CD4-positive, CD25-positive, alpha-beta regulatory T cell (primary cell): ENCODE measurements at regions not wholly inside any gene's neighbourhood (a gene's known extent, or its start where the extent isn't known, plus 50 kb on each side); places are given as distances from the start of the nearest gene placed in this dataset.

Experiments used
- ATAC-seq, 2 donors: fragments of 150-1000 bp; cut with Tn5 transposase; one replicate each; pipeline ENCODE4 v1.10.0; 2021; ENCODE audit warnings: low read depth in 2 of 2, moderate number of reproducible peaks in 2 of 2, moderate library complexity in 1 of 2
- DNase-seq, 3 donors: peaks; one replicate each; pipeline versions ENCODE4 v3.0.0 to v3.0.0-alpha.2; 2012 to 2022; ENCODE audit warnings: mixed read lengths in 1 of 3
- H3K27ac ChIP-seq: one replicate; pipeline ENCODE4 v1.7.0; 2013; ENCODE audit warnings: mild to moderate bottlenecking, low read length; ENCODE audit not compliant: insufficient read depth, poor library complexity, severe bottlenecking
- H3K27me3 ChIP-seq: one replicate; pipeline ENCODE4 v1.7.0; 2013; ENCODE audit warnings: low read length; ENCODE audit not compliant: control insufficient read depth, insufficient read depth
- H3K36me3 ChIP-seq: one replicate; pipeline ENCODE4 v1.7.0; 2013; ENCODE audit warnings: mild to moderate bottlenecking, low read length, moderate library complexity; ENCODE audit not compliant: control insufficient read depth, insufficient read depth
- H3K4me1 ChIP-seq: 2 replicates; pipeline ENCODE4 v1.7.0; 2013; ENCODE audit warnings: mild to moderate bottlenecking, low read length; ENCODE audit not compliant: insufficient read depth, control insufficient read depth, poor library complexity, severe bottlenecking
- H3K4me3 ChIP-seq: one replicate; pipeline ENCODE4 v1.7.0; 2013; ENCODE audit warnings: low read depth, mild to moderate bottlenecking, low read length, moderate library complexity
- H3K9me3 ChIP-seq, 2 experiments: 1 replicate in 1 of 2; 2 replicates in 1 of 2; pipeline ENCODE4 v1.7.0; 2013; ENCODE audit warnings: low read length in 2 of 2, mild to moderate bottlenecking in 1 of 2, moderate library complexity in 1 of 2; ENCODE audit not compliant: control insufficient read depth in 2 of 2
- H3K27ac Mint-ChIP-seq, 3 donors: one replicate each; pipeline ENCODE4 v1.8.0; 2020 to 2022; ENCODE audit warnings: mild to moderate bottlenecking in 3 of 3, mixed read lengths in 3 of 3, moderate library complexity in 2 of 3
- H3K27me3 Mint-ChIP-seq: one replicate; pipeline ENCODE4 v1.8.0; 2022; ENCODE audit warnings: mild to moderate bottlenecking, mixed read lengths
- H3K36me3 Mint-ChIP-seq: one replicate; pipeline ENCODE4 v1.8.0; 2020; ENCODE audit warnings: mixed read lengths
- H3K4me1 Mint-ChIP-seq, 4 donors: one replicate each; pipeline ENCODE4 v1.8.0; 2020 to 2022; ENCODE audit warnings: mixed read lengths in 4 of 4, mild to moderate bottlenecking in 1 of 4
- H3K4me3 Mint-ChIP-seq, 4 donors: one replicate each; pipeline ENCODE4 v1.8.0; 2020 to 2022; ENCODE audit warnings: mild to moderate bottlenecking in 4 of 4, mixed read lengths in 4 of 4, moderate library complexity in 3 of 4
- H3K9me3 Mint-ChIP-seq, 7 donors: one replicate each; pipeline ENCODE4 v1.8.0; 2020 to 2022; ENCODE audit warnings: mixed read lengths in 7 of 7, mild to moderate bottlenecking in 3 of 7, moderate library complexity in 2 of 7

DNA sequence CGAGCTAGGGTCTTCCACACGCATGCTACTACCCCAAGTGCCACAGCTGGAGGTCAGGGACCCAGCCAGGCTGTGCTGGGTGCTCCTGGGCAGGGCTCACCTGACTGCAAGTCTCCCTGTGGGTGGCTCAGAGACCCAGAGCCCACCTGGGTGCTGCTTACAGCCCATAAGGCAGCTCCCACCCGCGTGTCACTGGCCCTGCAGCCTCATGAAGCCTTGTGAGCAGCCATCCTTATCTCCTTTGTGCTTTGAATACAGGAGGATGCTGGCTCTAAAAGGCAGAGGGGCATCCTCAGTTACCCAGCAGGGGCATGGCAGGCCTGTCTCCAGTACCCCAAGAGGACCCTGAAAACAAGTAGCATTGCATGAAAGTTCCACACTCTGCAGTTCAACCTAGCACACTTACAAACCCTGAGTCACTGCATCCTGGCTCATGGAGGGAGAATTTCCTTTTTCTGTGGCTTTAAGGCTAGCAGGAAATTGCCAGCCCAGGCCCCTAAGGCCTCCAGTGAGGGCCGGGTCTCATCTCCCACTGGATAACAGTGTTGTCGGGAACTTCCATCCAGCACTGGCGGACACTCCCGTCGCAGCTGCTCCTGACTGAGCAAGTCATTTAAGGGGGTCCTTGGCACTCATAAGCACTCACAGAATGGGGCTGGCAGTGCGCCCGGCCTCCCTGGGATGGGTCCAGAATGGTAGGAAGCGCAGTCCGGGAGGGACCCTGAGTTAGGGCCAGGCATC is 137.1 kb downstream of the RPIA start:
- Mint-ChIP-seq H3K4me1 (no peaks in the 10 kb centered on the region), H3K27ac (no peak overlapping the region), H3K36me3 (no peaks in the 10 kb centered on the region), H3K9me3 (peaks cover 0 to 3% (median 0%) of the 10 kb centered on the region in 7 donors), H3K27me3 (peaks cover 4% of the 10 kb centered on the region), H3K4me3 (no peak overlapping the region)
- ATAC-seq = no peak
- Histone ChIP-seq H3K36me3 (no peaks in the 10 kb centered on the region), H3K9me3 (no peaks in the 10 kb centered on the region), H3K4me1 (no peaks in the 10 kb centered on the region), H3K27me3 (no peaks in the 10 kb centered on the region), H3K27ac (no peak overlapping the region), H3K4me3 (no peak overlapping the region)
- no peak for DNase-seq

- Histone ChIP-seq H3K4me1 (no peaks in the 10 kb centered on the region), H3K27ac (no peak overlapping the region), H3K27me3 (no peaks in the 10 kb centered on the region), H3K36me3 (no peaks in the 10 kb centered on the region), H3K9me3 (no peaks in the 10 kb centered on the region), H3K4me3 (no peak overlapping the region)
- no peak for ATAC-seq
- Mint-ChIP-seq H3K27ac (no peak overlapping the region), H3K4me1 (no peaks in the 10 kb centered on the region), H3K36me3 (no peaks in the 10 kb centered on the region), H3K9me3 (no peaks in the 10 kb centered on the region), H3K27me3 (peaks cover 4% of the 10 kb centered on the region), H3K4me3 (no peak overlapping the region)
- no peak for DNase-seq
Measured at GRCh38 chr2:88829607-88830463, 138.4 kb downstream of the RPIA start.

DNA sequence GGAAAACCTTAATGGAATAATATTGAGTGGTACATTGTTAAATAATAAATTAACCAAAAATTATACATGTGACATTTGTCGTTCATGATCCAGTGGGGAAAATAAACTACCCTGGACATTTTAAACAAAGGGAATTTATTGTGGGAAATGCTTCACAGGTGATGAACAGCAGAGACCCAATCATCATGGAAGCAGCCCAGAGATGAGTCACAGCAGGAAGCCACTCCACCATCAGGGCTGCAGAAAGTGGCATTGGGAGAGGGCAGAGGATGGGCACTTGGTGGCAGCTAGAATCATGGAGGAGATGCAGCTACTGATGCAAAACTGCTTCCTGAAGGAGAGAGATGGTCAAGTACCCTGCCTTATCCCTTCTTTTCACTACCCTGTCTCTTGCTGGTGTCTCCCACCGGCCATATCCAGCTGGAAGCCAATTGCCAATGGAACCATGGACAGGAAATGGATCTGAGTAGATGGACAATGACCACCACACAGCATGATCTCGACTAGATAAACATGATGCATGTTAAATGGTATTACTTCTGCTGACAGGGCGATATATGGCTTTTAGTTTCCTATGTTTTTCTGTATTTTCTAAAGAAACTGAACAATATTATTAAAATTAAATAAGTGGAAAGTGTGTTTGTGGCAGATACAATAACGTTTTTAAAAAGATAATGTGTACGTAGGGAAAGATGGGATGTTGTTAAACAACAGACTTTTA is 139.8 kb downstream of the RPIA start:
- H3K27ac ChIP-seq = no peak overlapping the region
- no peaks in the 10 kb centered on the region for H3K36me3 ChIP-seq
- no peaks in the 10 kb centered on the region for H3K4me1 ChIP-seq
- no peak overlapping the region for H3K4me3 ChIP-seq
- H3K9me3 ChIP-seq = no peaks in the 10 kb centered on the region
- H3K27me3 Mint-ChIP-seq = peaks cover 4% of the 10 kb centered on the region
- H3K4me3 Mint-ChIP-seq = no peak overlapping the region
- H3K27ac Mint-ChIP-seq = no peak overlapping the region
- ATAC-seq = no peak
- no peak for DNase-seq
- no peaks in the 10 kb centered on the region for H3K36me3 Mint-ChIP-seq
- no peaks in the 10 kb centered on the region for H3K4me1 Mint-ChIP-seq
- no peaks in the 10 kb centered on the region for H3K9me3 Mint-ChIP-seq
- no peaks in the 10 kb centered on the region for H3K27me3 ChIP-seq

- no peak overlapping the region for H3K27ac ChIP-seq
- ATAC-seq (peak; percentile 30 to 39), DNase-seq (peak in 1 of 3 donors; percentile 58)
- H3K27me3 ChIP-seq = no peaks in the 10 kb centered on the region
- Mint-ChIP-seq H3K36me3 (no peaks in the 10 kb centered on the region), H3K9me3 (peaks cover 0 to 1% (median 0%) of the 10 kb centered on the region in 7 donors), H3K4me3 (no peak overlapping the region), H3K4me1 (no peaks in the 10 kb centered on the region), H3K27me3 (peaks cover 8% of the 10 kb centered on the region), H3K27ac (no peak overlapping the region)
- no peaks in the 10 kb centered on the region for H3K36me3 ChIP-seq
- H3K9me3 ChIP-seq = no peaks in the 10 kb centered on the region
- no peaks in the 10 kb centered on the region for H3K4me1 ChIP-seq
- no peak overlapping the region for H3K4me3 ChIP-seq
Measured at GRCh38 chr2:88831792-88832248, 140.3 kb downstream of the RPIA start.

- Histone ChIP-seq H3K9me3 (no peaks in the 10 kb centered on the region), H3K36me3 (no peaks in the 10 kb centered on the region), H3K27ac (no peak overlapping the region), H3K4me3 (no peak overlapping the region), H3K4me1 (no peaks in the 10 kb centered on the region), H3K27me3 (no peaks in the 10 kb centered on the region)
- H3K27me3 Mint-ChIP-seq = peaks cover 8% of the 10 kb centered on the region
- H3K27ac Mint-ChIP-seq = no peak overlapping the region
- no peak overlapping the region for H3K4me3 Mint-ChIP-seq
- ATAC-seq (peak in 1 of 2 donors; percentile 23), DNase-seq (no peak)
- peaks cover 0 to 1% (median 0%) of the 10 kb centered on the region in 7 donors for H3K9me3 Mint-ChIP-seq
- no peaks in the 10 kb centered on the region for H3K36me3 Mint-ChIP-seq
- no peaks in the 10 kb centered on the region for H3K4me1 Mint-ChIP-seq
Measured at GRCh38 chr2:88832311-88832991, 141.0 kb downstream of the RPIA start.

GRCh38 chr2:88832992-88833389 is 141.5 kb downstream of the RPIA start:
- no peak overlapping the region for H3K4me3 Mint-ChIP-seq
- no peak overlapping the region for H3K27ac Mint-ChIP-seq
- no peak for DNase-seq
- H3K27me3 ChIP-seq = no peaks in the 10 kb centered on the region
- H3K27ac ChIP-seq = no peak overlapping the region
- H3K4me1 Mint-ChIP-seq = peaks cover 0 to 1% (median 0%) of the 10 kb centered on the region in 4 donors
- H3K27me3 Mint-ChIP-seq = peaks cover 8% of the 10 kb centered on the region
- H3K36me3 Mint-ChIP-seq = no peaks in the 10 kb centered on the region
- no peaks in the 10 kb centered on the region for H3K9me3 ChIP-seq
- no peaks in the 10 kb centered on the region for H3K36me3 ChIP-seq
- H3K9me3 Mint-ChIP-seq = peaks cover 0 to 1% (median 0%) of the 10 kb centered on the region in 7 donors
- no peak for ATAC-seq
- no peak overlapping the region for H3K4me3 ChIP-seq
- no peaks in the 10 kb centered on the region for H3K4me1 ChIP-seq

DNA sequence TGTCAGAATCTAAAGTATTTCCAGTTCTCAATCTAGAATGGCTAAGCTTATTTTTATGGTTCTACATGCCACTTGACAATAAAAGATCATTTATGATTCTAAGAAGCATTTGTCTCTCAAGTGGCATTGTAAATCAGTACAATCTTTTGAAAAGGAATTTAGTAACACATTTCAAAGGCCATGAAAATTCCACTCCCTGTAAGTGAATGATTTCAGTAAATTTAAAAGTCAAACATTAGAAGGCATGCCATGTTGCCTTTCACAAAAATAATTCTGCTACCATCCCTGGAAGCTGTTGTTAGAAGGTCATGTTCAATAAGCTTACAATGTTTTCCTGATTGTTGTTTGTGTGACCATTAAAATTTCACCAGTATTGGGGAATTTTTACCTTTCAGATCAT is 142.9 kb downstream of the RPIA start:
- Mint-ChIP-seq H3K36me3 (no peaks in the 10 kb centered on the region), H3K27me3 (peaks cover 5% of the 10 kb centered on the region), H3K4me1 (peaks cover 5 to 9% (median 7%) of the 10 kb centered on the region in 4 donors), H3K27ac (no peak overlapping the region), H3K9me3 (peaks cover 0 to 1% (median 0%) of the 10 kb centered on the region in 7 donors), H3K4me3 (no peak overlapping the region)
- no peaks in the 10 kb centered on the region for H3K4me1 ChIP-seq
- no peak overlapping the region for H3K4me3 ChIP-seq
- no peak for DNase-seq
- no peaks in the 10 kb centered on the region for H3K27me3 ChIP-seq
- H3K36me3 ChIP-seq = no peaks in the 10 kb centered on the region
- H3K27ac ChIP-seq = no peak overlapping the region
- no peak for ATAC-seq
- no peaks in the 10 kb centered on the region for H3K9me3 ChIP-seq
